Neural cell (in vitro differentiated cells): ENCODE measurements at regions not wholly inside any gene's neighbourhood (a gene's known extent, or its start where the extent isn't known, plus 50 kb on each side); places are given as distances from the start of the nearest gene placed in this dataset.

ENCODE experiments used
- CTCF ChIP-seq: fragments of 450-650 bp; IDR thresholded peaks from 2 replicates; pipeline ENCODE4 v1.5.1; 2014; ENCODE audit warnings: antibody characterized with exemption, mild to moderate bottlenecking, moderate library complexity; ENCODE audit not compliant: poor library complexity, severe bottlenecking
- EZH2 ChIP-seq: fragments of 200-600, 300-800 bp; shearing (Covaris generic), sonication (generic); IDR thresholded peaks from 2 replicates; pipeline ENCODE4 v1.6.1; 2014; ENCODE audit warnings: antibody characterized with exemption, low read length, borderline replicate concordance, mild to moderate bottlenecking; ENCODE audit not compliant: insufficient read depth, poor library complexity, severe bottlenecking
- POLR2AphosphoS5 ChIP-seq: IDR thresholded peaks from 2 replicates; pipeline ENCODE4 v1.6.1; 2012
- REST ChIP-seq: IDR thresholded peaks from 2 replicates; pipeline ENCODE4 v1.6.1; 2012; ENCODE audit warnings: borderline replicate concordance

- TF ChIP-seq CTCF (no peak), REST (no peak), EZH2 (no peak), POLR2AphosphoS5 (no peak)
These were observed 165.7 kb upstream of the MAGI2 start for GRCh38 chr7:79619216-79619615.
